SK-N-MC (cell line): ENCODE measurements at regions not wholly inside any gene's neighbourhood (a gene's known extent, or its start where the extent isn't known, plus 50 kb on each side); places are given as distances from the start of the nearest gene placed in this dataset.

Experiments
- DNase-seq: peaks from one replicate; pipeline ENCODE4 v3.0.0-alpha.2; 2011; ENCODE audit warnings: low read depth, low spot score
- H3K27ac ChIP-seq: fragments of 200-600 bp; sonication (generic); 2 replicates; pipeline ENCODE4 v1.5.1; 2016; ENCODE audit warnings: mixed run types
- H3K36me3 ChIP-seq: fragments of 200-600 bp; sonication (generic); 2 replicates; pipeline ENCODE4 v1.6.1; 2017; ENCODE audit warnings: antibody characterized with exemption, low read length, mixed read lengths; ENCODE audit not compliant: insufficient read depth
- H3K4me3 ChIP-seq: fragments of 200-600 bp; sonication (generic); 2 replicates; pipeline ENCODE4 v1.5.1; 2016
- H3K9ac ChIP-seq: fragments of 200-600 bp; sonication (generic); 2 replicates; pipeline ENCODE4 v1.8.0; 2017; ENCODE audit warnings: mixed run types, mixed read lengths; ENCODE audit not compliant: insufficient read length
- H3K9me3 ChIP-seq: fragments of 200-600 bp; sonication (generic); 2 replicates; pipeline ENCODE4 v1.6.1; 2017; ENCODE audit warnings: low read depth, mild to moderate bottlenecking, antibody characterized with exemption, low read length, moderate library complexity, mixed read lengths
- EZH2 ChIP-seq: fragments of 200-600 bp; sonication (generic); IDR thresholded peaks from one replicate; pipeline ENCODE4 v1.6.1; 2017; ENCODE audit warnings: antibody characterized with exemption
- FOXP2 ChIP-seq: optimal IDR thresholded peaks from 2 replicates; pipeline ENCODE3; 2011; ENCODE audit warnings: mild to moderate bottlenecking, moderate library complexity; ENCODE audit not compliant: insufficient read depth; ENCODE audit errors: extremely low read length, control extremely low read depth
- POLR2AphosphoS5 ChIP-seq: IDR thresholded peaks from 2 replicates; pipeline ENCODE4 v1.6.1; 2012; ENCODE audit warnings: mild to moderate bottlenecking, low read depth, low read length, borderline replicate concordance

DNA sequence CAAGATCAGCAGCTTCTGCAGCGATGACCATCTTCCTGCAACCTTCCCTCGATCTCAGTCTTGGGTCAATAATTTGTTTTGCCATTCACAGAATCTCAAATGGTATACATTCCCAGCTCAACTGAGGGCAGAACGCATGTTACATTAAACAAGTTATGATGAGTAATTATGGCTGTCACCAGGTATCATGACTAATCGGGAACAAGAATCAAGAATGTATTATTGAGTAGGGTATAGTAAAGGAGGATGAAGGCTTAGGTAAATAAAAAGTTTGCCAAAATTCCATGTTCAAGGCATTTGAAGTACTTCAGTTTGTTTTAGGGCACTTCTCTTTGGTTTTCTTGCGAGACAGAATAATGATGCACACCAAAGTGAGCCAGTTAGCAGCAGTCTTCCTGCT lies 194.1 kb downstream of the SH2D1A start:
- no peak overlapping the region for H3K9ac ChIP-seq
- H3K9me3 ChIP-seq = no peaks in the 10 kb centered on the region
- no peak overlapping the region for H3K27ac ChIP-seq
- TF ChIP-seq POLR2AphosphoS5 = no peak
- TF ChIP-seq EZH2 = no peak
- no peak for TF ChIP-seq FOXP2
- no peaks in the 10 kb centered on the region for H3K36me3 ChIP-seq
- no peak overlapping the region for H3K4me3 ChIP-seq
- no peak for DNase-seq

DNA sequence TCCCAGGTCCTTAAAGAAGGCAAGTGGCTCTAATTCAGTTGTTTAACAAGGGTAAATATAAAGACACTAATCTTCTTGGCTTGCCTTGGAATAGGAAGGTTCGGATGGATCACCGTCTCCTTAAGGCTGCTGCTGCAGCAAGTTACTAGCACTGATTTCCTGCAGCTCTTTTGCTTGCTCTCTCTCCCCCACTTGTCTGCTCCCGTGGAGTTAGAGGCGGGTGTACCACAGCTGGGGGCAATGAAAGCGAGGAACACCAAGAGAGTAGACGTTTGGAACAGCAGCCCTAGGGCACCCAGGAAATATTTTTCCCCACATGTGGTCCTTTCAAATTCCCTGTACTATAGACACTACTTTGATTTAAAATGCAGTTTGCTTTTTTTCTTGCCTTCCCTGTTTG lies 202.2 kb downstream of the SH2D1A start:
- DNase-seq = peak; percentile 35
- Histone ChIP-seq H3K9ac (no peak overlapping the region), H3K9me3 (no peaks in the 10 kb centered on the region), H3K27ac (peak overlapping the region; percentile 53), H3K4me3 (peak overlapping the region; percentile 41), H3K36me3 (no peaks in the 10 kb centered on the region)
- peak; percentile 6 for TF ChIP-seq FOXP2
- no peak for TF ChIP-seq POLR2AphosphoS5

DNA sequence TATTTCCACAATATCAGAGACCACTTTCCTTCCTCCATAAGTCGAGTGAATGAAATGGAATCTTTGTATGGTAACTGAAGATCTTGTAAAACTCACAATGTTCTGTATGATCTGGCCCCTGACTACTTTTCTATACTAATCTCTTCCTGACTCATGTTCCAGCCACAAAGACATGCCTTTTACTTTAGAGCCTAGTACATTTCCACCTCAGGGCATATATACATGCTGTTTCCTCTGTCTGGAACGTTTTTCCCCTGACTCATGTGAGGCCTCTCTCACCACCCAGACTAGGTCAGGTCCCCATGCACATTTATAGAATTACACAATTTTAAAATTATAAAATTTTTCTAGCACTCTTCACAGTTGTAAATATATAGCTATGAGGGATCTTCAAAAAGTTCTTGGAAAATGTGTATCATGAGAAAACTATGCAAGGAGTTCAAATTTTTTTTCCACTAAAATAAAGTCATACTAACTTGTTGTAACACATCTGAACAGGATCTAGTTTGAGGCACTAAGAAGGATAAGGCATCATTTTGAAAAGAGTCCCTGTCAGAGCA lies 208.8 kb downstream of the SH2D1A start:
- H3K36me3 ChIP-seq = no peaks in the 10 kb centered on the region
- DNase-seq = no peak
- H3K27ac ChIP-seq = peak overlapping the region; percentile 80
- TF ChIP-seq POLR2AphosphoS5 (no peak), EZH2 (no peak), FOXP2 (no peak)
- H3K9ac ChIP-seq = no peak overlapping the region
- no peak overlapping the region for H3K4me3 ChIP-seq
- H3K9me3 ChIP-seq = no peaks in the 10 kb centered on the region

DNA sequence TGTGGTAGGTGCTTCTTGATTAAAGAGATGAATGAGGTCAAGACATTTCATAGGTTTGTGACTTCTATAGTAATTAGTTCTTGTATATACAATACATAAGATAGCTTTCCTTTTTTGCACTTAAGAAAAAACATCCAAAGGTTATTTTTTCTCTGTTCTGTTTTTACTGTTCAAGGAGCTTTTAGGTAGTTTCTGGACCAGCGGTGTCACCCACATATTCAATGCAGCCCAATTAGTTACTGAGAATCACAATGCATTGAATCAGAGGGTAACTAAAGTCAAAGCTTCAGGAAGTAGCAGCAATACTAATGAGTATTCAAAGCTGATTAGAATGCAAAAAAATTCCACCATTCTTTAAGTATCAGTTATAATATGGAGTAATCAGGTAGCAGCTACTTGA lies 211.6 kb downstream of the SH2D1A start:
- DNase-seq = no peak
- no peak overlapping the region for H3K9ac ChIP-seq
- H3K4me3 ChIP-seq = no peak overlapping the region

DNA sequence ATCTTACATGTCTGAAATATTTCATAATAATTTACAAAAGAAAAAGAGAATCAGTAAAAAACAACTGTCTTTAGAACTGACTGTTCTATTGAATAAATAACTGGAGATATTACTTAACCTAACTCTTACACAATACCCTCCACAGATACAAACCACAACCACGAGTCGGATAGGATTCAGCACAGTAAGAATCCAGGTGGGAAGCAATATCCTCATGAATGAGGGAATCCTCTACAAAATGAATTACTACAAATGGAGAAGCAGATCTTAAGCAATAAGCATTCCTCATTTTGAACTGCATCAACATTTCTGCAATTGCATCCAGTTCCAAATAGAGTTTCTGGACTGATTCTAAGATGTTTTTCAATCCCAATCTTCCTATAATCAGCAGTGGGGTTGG lies 227.1 kb downstream of the SH2D1A start:
- peak overlapping the region; percentile 46 for H3K4me3 ChIP-seq
- no peak overlapping the region for H3K9ac ChIP-seq
- peak; percentile 16 for DNase-seq
- no peaks in the 10 kb centered on the region for H3K9me3 ChIP-seq
- no peaks in the 10 kb centered on the region for H3K36me3 ChIP-seq
- peak overlapping the region; percentile 47; the same call in 1 of the 2 replicates for H3K27ac ChIP-seq
- TF ChIP-seq FOXP2 (no peak), EZH2 (no peak), POLR2AphosphoS5 (no peak)

More for the DNA sequence above, 211.6 kb downstream of the SH2D1A start:
- Histone ChIP-seq H3K27ac (no peak overlapping the region), H3K36me3 (no peaks in the 10 kb centered on the region), H3K9me3 (no peaks in the 10 kb centered on the region)
- TF ChIP-seq EZH2 = no peak
- TF ChIP-seq FOXP2 = no peak
- TF ChIP-seq POLR2AphosphoS5 = no peak

DNA sequence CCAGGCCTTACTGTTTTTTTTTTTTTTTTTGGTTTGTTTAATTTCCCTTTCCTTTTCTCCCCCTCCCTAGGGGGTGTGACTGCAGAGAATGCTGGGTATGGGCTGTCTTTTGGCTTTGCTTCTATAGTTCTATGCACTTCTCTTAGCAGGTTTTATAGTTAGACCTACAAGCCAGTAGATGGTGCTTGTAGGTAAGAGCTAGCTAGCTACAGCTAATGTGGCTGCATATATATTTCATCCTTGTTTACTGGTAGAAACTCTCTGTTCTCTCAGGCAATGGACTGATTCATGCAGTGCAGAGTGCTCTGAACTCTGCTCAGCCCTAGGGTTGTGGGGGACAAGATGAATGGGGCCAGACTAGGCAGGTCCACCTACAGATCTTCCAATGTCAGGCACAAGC lies 246.4 kb downstream of the SH2D1A start:
- Histone ChIP-seq H3K27ac (no peak overlapping the region), H3K36me3 (no peaks in the 10 kb centered on the region), H3K9me3 (no peaks in the 10 kb centered on the region), H3K4me3 (no peak overlapping the region), H3K9ac (no peak overlapping the region)
- no peak for DNase-seq
- TF ChIP-seq EZH2 (no peak), FOXP2 (no peak), POLR2AphosphoS5 (no peak)

DNA sequence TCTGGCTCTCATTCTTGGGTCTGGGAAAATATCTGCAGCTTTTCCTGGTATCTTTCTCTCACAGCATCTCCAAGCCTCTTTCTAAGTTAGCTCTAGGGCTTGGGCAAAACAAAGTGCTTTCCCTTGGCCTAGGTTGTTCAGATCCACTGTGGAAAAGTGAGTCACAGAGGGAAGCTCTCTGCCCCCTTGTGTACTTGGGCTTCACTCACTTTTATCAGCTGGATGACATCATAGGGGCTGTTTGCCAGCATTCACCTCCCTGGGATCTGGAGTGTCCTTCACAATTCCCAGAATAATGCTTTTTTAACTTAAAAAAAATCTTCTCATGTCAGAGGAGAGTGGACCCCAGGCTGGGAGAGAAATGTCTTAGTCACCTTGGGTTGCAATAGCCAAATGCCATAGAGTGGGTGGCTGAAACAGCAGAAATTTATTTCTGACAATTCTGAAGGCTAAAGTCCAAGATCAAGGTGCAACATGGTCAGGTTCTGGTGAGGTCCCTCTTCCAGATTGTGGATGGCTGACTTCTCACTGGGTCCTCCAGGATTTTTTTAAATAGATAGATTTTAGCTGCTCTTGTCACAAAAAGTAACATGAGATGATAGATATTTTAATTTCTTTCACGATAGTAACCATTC lies 247.8 kb downstream of the SH2D1A start:
- no peaks in the 10 kb centered on the region for H3K36me3 ChIP-seq
- no peak overlapping the region for H3K9ac ChIP-seq
- no peak overlapping the region for H3K27ac ChIP-seq
- H3K4me3 ChIP-seq = no peak overlapping the region
- TF ChIP-seq EZH2 = no peak
- no peak for TF ChIP-seq POLR2AphosphoS5
- no peak for TF ChIP-seq FOXP2
- no peak for DNase-seq
- H3K9me3 ChIP-seq = no peaks in the 10 kb centered on the region

DNA sequence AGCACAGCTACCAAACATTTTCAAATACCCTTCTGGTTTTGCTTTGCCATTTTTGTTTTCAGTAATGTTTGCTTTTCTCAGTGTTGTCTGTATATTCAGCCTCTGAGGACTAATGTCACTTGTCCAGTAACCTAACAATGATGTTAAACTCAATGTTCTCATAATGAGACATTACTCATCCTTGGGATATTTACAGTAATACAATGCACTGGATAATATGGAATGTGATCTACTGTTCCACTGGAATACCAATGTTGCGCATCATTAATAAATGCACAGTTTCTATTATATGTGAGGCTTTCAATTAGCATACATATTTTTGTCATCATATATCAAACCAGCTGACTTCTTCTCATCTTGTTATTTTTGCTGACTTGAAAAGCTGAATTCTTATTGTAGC lies 259.1 kb downstream of the SH2D1A start:
- Histone ChIP-seq H3K27ac (no peak overlapping the region), H3K9ac (no peak overlapping the region), H3K9me3 (no peaks in the 10 kb centered on the region), H3K4me3 (no peak overlapping the region), H3K36me3 (no peaks in the 10 kb centered on the region)
- no peak for DNase-seq
- TF ChIP-seq POLR2AphosphoS5 (no peak), EZH2 (no peak), FOXP2 (no peak)
